HCT116 (cell line): ENCODE measurements at regions not wholly inside any gene's neighbourhood (a gene's known extent, or its start where the extent isn't known, plus 50 kb on each side); places are given as distances from the start of the nearest gene placed in this dataset.

Source experiments
- ATAC-seq: fragments of 200-7000 bp; cut with Tn5 transposase; 2 replicates; pipeline ENCODE4 v1.9.1; 2020; ENCODE audit warnings: mild to moderate bottlenecking, moderate library complexity
- BruUV-seq: library from RNA; stranded (reverse); fragments of 400-500 nt; replicated peaks from 2 replicates; lab custom pipeline; 2021; lab: Mats Ljungman, UMichigan
- CTCF ChIA-PET: fragments of 300-600 bp; sonication (Branson Sonifier 250); formaldehyde crosslinking; loops from one replicate; lab custom pipeline; 2021; ENCODE audit warnings: antibody characterized with exemption; lab: Charles Lee
- POLR2A ChIA-PET: fragments of 300-600, 350-600 bp; sonication (Branson Sonifier 250); formaldehyde crosslinking; loops from one replicate; lab custom pipeline; 2021; ENCODE audit warnings: antibody characterized with exemption; lab: Charles Lee
- RAD21 ChIA-PET, 2 experiments: fragments of 300-600 bp; sonication (Branson Sonifier 250); formaldehyde crosslinking; loops; one replicate each; lab custom pipeline; 2023; ENCODE audit warnings: low total read pairs in 2 of 2; ENCODE audit not compliant: uncharacterized antibody in 2 of 2, unreplicated experiment in 2 of 2, low non-redundant PET in 1 of 2; lab: Charles Lee
- DNase-seq: peaks from one replicate; pipeline ENCODE4 v3.0.0-alpha.2; 2010; ENCODE audit warnings: low read depth, low spot score
- H2AFZ ChIP-seq: fragments of 200-600 bp; shearing (Covaris generic), sonication (generic); 2 replicates; pipeline ENCODE4 v1.6.1; 2017; ENCODE audit warnings: low read depth, mixed run types, mixed read lengths, antibody characterized with exemption, low read length; ENCODE audit not compliant: poor library complexity, severe bottlenecking
- H3K27ac ChIP-seq: 2 replicates; pipeline ENCODE4 v1.5.1; 2012; ENCODE audit warnings: low read depth, low read length
- H3K27me3 ChIP-seq: fragments of 200-600 bp; sonication (generic); 2 replicates; pipeline ENCODE4 v1.6.1; 2016; ENCODE audit warnings: mixed run types, low read length, mixed read lengths; ENCODE audit not compliant: insufficient read depth
- H3K36me3 ChIP-seq, 2 experiments: fragments of 200-500 bp in 1 of 2; fragments of 200-600 bp in 1 of 2; sonication (Bioruptor generic) in 1 of 2; sonication (generic) in 1 of 2; 2 replicates each; pipeline versions ENCODE4 v1.5.1 to v1.6.1; 2014 to 2016; ENCODE audit warnings: low read length in 2 of 2, inconsistent platforms in 1 of 2, mixed read lengths in 1 of 2, mixed run types in 1 of 2; ENCODE audit not compliant: insufficient read depth in 2 of 2, control insufficient read depth in 1 of 2
- H3K4me1 ChIP-seq, 2 experiments: fragments of 200-600 bp in 1 of 2; sonication (generic) in 1 of 2; 2 replicates each; pipeline versions ENCODE4 v1.5.1 to v1.6.1; 2012 to 2017; ENCODE audit warnings: low read length in 2 of 2, inconsistent platforms in 1 of 2, mild to moderate bottlenecking in 1 of 2, mixed read lengths in 1 of 2, mixed run types in 1 of 2, moderate library complexity in 1 of 2; ENCODE audit not compliant: insufficient read depth in 2 of 2, control insufficient read depth in 1 of 2
- H3K4me2 ChIP-seq: fragments of 200-600 bp; sonication (generic); 2 replicates; pipeline ENCODE4 v1.6.1; 2017; ENCODE audit warnings: mixed run types, low read length, mixed read lengths
- H3K4me3 ChIP-seq, 2 experiments: fragments of 200-600 bp in 1 of 2; sonication (generic) in 1 of 2; replicated peaks in 1 of 2; 2 replicates each; pipeline ENCODE4 v1.5.1; 2011 to 2016; ENCODE audit warnings: low read length in 2 of 2, control low read depth in 1 of 2, low read depth in 1 of 2, mild to moderate bottlenecking in 1 of 2, mixed read lengths in 1 of 2, mixed run types in 1 of 2
- H3K79me2 ChIP-seq: fragments of 200-600 bp; sonication (generic); 2 replicates; pipeline ENCODE4 v1.6.1; 2017; ENCODE audit warnings: mild to moderate bottlenecking, mixed run types, low read length, moderate library complexity, mixed read lengths; ENCODE audit not compliant: insufficient read depth
- H3K9ac ChIP-seq: fragments of 200-600 bp; sonication (generic); 2 replicates; pipeline ENCODE4 v1.6.1; 2016; ENCODE audit warnings: low read length, mixed read lengths
- H3K9me2 ChIP-seq: fragments of 200-600 bp; sonication (generic), shearing (Covaris generic); 2 replicates; pipeline ENCODE4 v1.6.1; 2017; ENCODE audit warnings: mixed run types, mild to moderate bottlenecking, moderate library complexity; ENCODE audit not compliant: insufficient read depth
- H3K9me3 ChIP-seq, 2 experiments: fragments of 200-500 bp in 1 of 2; fragments of 200-600 bp in 1 of 2; sonication (Bioruptor generic) in 1 of 2; sonication (generic) in 1 of 2; 2 replicates each; pipeline ENCODE4 v1.6.1; 2014 to 2017; ENCODE audit warnings: low read length in 2 of 2, mixed read lengths in 2 of 2, inconsistent platforms in 1 of 2, low read depth in 1 of 2, mild to moderate bottlenecking in 1 of 2, mixed run types in 1 of 2, moderate library complexity in 1 of 2; ENCODE audit not compliant: control insufficient read depth in 1 of 2, insufficient read depth in 1 of 2
- H4K20me1 ChIP-seq: fragments of 200-600 bp; sonication (generic), shearing (Covaris generic); 2 replicates; pipeline ENCODE4 v1.6.1; 2017; ENCODE audit warnings: mixed run types, mild to moderate bottlenecking, moderate library complexity; ENCODE audit not compliant: insufficient read depth
- CBX3 ChIP-seq: IDR thresholded peaks from 2 replicates; pipeline ENCODE4 v1.6.1; 2012; ENCODE audit warnings: low read depth
- EGR1 ChIP-seq: IDR thresholded peaks from 2 replicates; pipeline ENCODE4 v1.6.1; 2012; ENCODE audit warnings: low read depth
- ELF1 ChIP-seq: IDR thresholded peaks from 2 replicates; pipeline ENCODE4 v1.6.1; 2012; ENCODE audit warnings: low read depth, borderline replicate concordance
- FOSL1 ChIP-seq: IDR thresholded peaks from 2 replicates; pipeline ENCODE4 v1.6.1; 2012; ENCODE audit warnings: low read depth
- POLR2A ChIP-seq: IDR thresholded peaks from 2 replicates; pipeline ENCODE4 v1.7.0; 2011; ENCODE audit warnings: borderline replicate concordance; ENCODE audit not compliant: insufficient read depth, insufficient read length; ENCODE audit errors: extremely low read depth
- POLR2AphosphoS5 ChIP-seq: IDR thresholded peaks from 2 replicates; pipeline ENCODE4 v1.6.1; 2011; ENCODE audit warnings: mild to moderate bottlenecking, low read depth, low read length, moderate library complexity
- RAD21 ChIP-seq: IDR thresholded peaks from 2 replicates; pipeline ENCODE4 v1.6.1; 2012; ENCODE audit warnings: low read depth, mild to moderate bottlenecking
- SIN3A ChIP-seq: IDR thresholded peaks from 2 replicates; pipeline ENCODE4 v1.6.1; 2012; ENCODE audit warnings: low read depth
- SRF ChIP-seq: IDR thresholded peaks from 2 replicates; pipeline ENCODE4 v1.6.1; 2012; ENCODE audit warnings: low read depth
- TCF7L2 ChIP-seq: IDR thresholded peaks from 2 replicates; pipeline ENCODE4 v1.7.0; 2011; ENCODE audit warnings: borderline replicate concordance, inconsistent platforms; ENCODE audit not compliant: insufficient read depth, insufficient read length; ENCODE audit errors: extremely low read depth
- YY1 ChIP-seq: IDR thresholded peaks from 2 replicates; pipeline ENCODE4 v1.6.1; 2011; ENCODE audit warnings: low read length, low read depth, moderate library complexity, mild to moderate bottlenecking; ENCODE audit not compliant: insufficient replicate concordance; ENCODE audit errors: extremely low read depth
- ZFX ChIP-seq: fragments of 450-650 bp; IDR thresholded peaks from 2 replicates; pipeline ENCODE4 v1.6.1; 2017
- ZNF274 ChIP-seq: fragments of 200-500 bp; sonication (Bioruptor generic); IDR thresholded peaks from 2 replicates; pipeline ENCODE4 v1.6.1; 2014; ENCODE audit warnings: mild to moderate bottlenecking, low read depth, low read length, inconsistent platforms
- intact Hi-C: fragments of 100-400 bp; cut with micrococcal nuclease; formaldehyde crosslinking; loops from 2 replicates; pipeline ENCODE4 v1.10.0; 2022
- TF ChIP-seq, protein P1 (sequence below): IDR thresholded peaks from 2 replicates; pipeline ENCODE4 v1.6.1; 2012
- TF ChIP-seq, protein P2 (sequence below), 3 experiments: fragments of 200-600 bp in 1 of 3; sonication (generic) in 1 of 3; IDR thresholded peaks in 2 of 3; conservative IDR thresholded peaks in 1 of 3; 2 replicates each; pipeline ENCODE4 v1.5.1; 2012 to 2017; ENCODE audit warnings: low read depth in 2 of 3, low read length in 2 of 3, antibody characterized with exemption in 1 of 3, borderline replicate concordance in 1 of 3, control low read depth in 1 of 3, mild to moderate bottlenecking in 1 of 3, mixed read lengths in 1 of 3, mixed run types in 1 of 3, moderate library complexity in 1 of 3; ENCODE audit not compliant: insufficient read depth in 1 of 3
- TF ChIP-seq, protein P3 (sequence below): IDR thresholded peaks from 2 replicates; pipeline ENCODE4 v1.6.1; 2012
- TF ChIP-seq, protein P4 (sequence below): IDR thresholded peaks from 2 replicates; pipeline ENCODE4 v1.6.1; 2011; ENCODE audit warnings: mild to moderate bottlenecking, low read length, moderate library complexity; ENCODE audit not compliant: insufficient replicate concordance; ENCODE audit errors: extremely low read depth

DNA sequence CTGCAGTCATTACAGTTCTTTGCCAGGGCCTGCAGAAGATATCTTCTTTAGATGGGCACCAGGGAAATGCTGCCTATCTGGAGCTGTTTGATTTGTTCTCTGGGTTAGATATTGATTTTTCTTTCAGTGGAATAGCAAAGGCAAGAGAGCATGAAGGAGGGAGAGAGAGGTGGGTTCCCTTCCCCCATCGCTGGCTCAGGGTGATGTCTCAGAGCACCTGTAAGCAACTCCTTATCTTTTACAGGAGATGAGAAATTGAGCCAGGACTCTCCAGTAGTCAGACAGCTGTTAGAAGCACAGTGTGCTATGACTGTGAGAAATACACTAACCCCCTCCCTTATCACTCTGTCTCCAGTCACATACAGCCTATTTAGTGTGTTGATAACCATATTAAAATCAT lies 89.3 kb upstream of the SLC24A5 start:
- no peaks in the 10 kb centered on the region for H3K36me3 ChIP-seq
- H3K4me2 ChIP-seq = no peak overlapping the region
- intact Hi-C loops = no loop called here
- no peak overlapping the region for H3K4me3 ChIP-seq
- no peaks in the 10 kb centered on the region for H3K79me2 ChIP-seq
- no TSS peak for BruUV-seq
- H3K4me1 ChIP-seq = no peaks in the 10 kb centered on the region
- no peaks in the 10 kb centered on the region for H3K9me2 ChIP-seq
- ATAC-seq = no peak
- no peak overlapping the region for H2AFZ ChIP-seq
- peaks cover 3% of the 10 kb centered on the region in 2 experiments; a peak in 1 of 4 replicates for H3K9me3 ChIP-seq
- no peak overlapping the region for H3K9ac ChIP-seq
- CTCF ChIA-PET = no interaction called here
- H3K27me3 ChIP-seq = no peaks in the 10 kb centered on the region
- RAD21 ChIA-PET = no interaction called here
- TF ChIP-seq ZNF274 = no peak
- no peak for TF ChIP-seq CBX3
- no peak for TF ChIP-seq EGR1
- TF ChIP-seq ELF1 = no peak
- TF ChIP-seq SRF = no peak
- TF ChIP-seq TCF7L2 = no peak
- no peak for TF ChIP-seq FOSL1
- TF ChIP-seq RAD21 = no peak
- TF ChIP-seq ZFX = no peak
- no peak for TF ChIP-seq SIN3A
- TF ChIP-seq, protein P1, sequence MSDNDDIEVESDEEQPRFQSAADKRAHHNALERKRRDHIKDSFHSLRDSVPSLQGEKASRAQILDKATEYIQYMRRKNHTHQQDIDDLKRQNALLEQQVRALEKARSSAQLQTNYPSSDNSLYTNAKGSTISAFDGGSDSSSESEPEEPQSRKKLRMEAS = no peak
- TF ChIP-seq, protein P2, sequence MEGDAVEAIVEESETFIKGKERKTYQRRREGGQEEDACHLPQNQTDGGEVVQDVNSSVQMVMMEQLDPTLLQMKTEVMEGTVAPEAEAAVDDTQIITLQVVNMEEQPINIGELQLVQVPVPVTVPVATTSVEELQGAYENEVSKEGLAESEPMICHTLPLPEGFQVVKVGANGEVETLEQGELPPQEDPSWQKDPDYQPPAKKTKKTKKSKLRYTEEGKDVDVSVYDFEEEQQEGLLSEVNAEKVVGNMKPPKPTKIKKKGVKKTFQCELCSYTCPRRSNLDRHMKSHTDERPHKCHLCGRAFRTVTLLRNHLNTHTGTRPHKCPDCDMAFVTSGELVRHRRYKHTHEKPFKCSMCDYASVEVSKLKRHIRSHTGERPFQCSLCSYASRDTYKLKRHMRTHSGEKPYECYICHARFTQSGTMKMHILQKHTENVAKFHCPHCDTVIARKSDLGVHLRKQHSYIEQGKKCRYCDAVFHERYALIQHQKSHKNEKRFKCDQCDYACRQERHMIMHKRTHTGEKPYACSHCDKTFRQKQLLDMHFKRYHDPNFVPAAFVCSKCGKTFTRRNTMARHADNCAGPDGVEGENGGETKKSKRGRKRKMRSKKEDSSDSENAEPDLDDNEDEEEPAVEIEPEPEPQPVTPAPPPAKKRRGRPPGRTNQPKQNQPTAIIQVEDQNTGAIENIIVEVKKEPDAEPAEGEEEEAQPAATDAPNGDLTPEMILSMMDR (IDR thresholded peaks at IDR 0.05 in 2 of 3, conservative IDR thresholded peaks at IDR 0.05 in 1 of 3; ENCODE audit: borderline replicate concordance in 1 of 3, insufficient read depth in 1 of 3, low read depth in 2 of 3, low read length in 2 of 3) = no peak
- no peak for TF ChIP-seq YY1
- TF ChIP-seq, protein P3, sequence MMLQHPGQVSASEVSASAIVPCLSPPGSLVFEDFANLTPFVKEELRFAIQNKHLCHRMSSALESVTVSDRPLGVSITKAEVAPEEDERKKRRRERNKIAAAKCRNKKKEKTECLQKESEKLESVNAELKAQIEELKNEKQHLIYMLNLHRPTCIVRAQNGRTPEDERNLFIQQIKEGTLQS = no peak
- TF ChIP-seq POLR2A = no peak
- TF ChIP-seq, protein P4, sequence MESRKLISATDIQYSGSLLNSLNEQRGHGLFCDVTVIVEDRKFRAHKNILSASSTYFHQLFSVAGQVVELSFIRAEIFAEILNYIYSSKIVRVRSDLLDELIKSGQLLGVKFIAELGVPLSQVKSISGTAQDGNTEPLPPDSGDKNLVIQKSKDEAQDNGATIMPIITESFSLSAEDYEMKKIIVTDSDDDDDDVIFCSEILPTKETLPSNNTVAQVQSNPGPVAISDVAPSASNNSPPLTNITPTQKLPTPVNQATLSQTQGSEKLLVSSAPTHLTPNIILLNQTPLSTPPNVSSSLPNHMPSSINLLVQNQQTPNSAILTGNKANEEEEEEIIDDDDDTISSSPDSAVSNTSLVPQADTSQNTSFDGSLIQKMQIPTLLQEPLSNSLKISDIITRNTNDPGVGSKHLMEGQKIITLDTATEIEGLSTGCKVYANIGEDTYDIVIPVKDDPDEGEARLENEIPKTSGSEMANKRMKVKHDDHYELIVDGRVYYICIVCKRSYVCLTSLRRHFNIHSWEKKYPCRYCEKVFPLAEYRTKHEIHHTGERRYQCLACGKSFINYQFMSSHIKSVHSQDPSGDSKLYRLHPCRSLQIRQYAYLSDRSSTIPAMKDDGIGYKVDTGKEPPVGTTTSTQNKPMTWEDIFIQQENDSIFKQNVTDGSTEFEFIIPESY = no peak
- no peak for TF ChIP-seq POLR2AphosphoS5
- H4K20me1 ChIP-seq = no peaks in the 10 kb centered on the region
- POLR2A ChIA-PET = no interaction called here
- DNase-seq = no peak
- H3K27ac ChIP-seq = no peak overlapping the region
